ENCODE measurements at regions not wholly inside any gene's neighbourhood (a gene's known extent, or its start where the extent isn't known, plus 50 kb on each side); places are given as distances from the start of the nearest gene placed in this dataset.

DNA sequence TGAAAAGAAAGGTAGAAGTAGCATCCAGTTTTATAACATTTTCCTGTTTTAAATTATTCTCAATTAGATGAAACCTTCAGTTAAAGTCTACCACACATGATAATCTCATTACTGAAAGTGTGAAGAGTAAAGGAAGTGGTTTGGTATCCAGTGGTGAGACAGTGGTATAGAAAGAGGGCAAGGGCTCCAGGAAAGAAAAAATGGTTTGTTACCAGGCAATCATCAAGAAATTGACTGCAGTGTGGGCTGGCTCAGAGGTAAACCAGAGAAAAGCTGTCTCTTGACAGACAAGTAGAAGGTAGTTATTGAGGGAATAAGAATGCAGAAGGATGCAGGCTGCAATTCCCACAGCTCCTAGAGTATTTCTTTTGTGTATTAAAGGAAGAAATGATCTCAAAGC, 406.2 kb downstream of the TLL1 start:
- Mint-ChIP-seq H3K27me3 (ENCODE audit: low read depth) (no peaks in the 10 kb centered on the region), H3K36me3 (ENCODE audit: low read depth) (no peaks in the 10 kb centered on the region), H3K27ac (no peak overlapping the region), H3K4me3 (ENCODE audit: low read depth) (no peak overlapping the region), H3K9me3 (no peaks in the 10 kb centered on the region), H3K4me1 (ENCODE audit: low read depth) (peaks cover 1% of the 10 kb centered on the region)
- DNase-seq (ENCODE audit: low spot score), result no peak
- intact Hi-C loops (cut with micrococcal nuclease), result no loop called here

DNA sequence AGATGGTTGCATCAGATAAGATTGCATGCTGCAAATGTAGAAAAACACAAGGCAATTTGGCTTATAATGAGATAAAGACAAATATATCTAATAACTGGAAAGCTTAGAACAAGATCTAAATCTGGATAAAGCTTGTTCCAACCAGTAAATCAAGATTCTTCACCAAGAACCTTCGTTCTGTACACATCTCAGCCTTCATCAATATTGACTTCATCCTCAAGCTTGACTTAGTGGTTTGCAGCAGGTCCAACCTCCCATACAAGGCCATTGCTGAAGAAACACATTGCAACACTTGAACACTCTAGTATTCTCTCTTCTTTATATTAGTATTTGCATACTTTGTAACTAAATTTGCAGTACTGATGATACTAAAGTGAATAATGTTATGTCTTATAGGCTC, 407.6 kb downstream of the TLL1 start:
- H3K27ac Mint-ChIP-seq, result no peak overlapping the region
- no peaks in the 10 kb centered on the region for H3K27me3 Mint-ChIP-seq (ENCODE audit: low read depth)
- H3K4me1 Mint-ChIP-seq (ENCODE audit: low read depth), result peaks cover 1% of the 10 kb centered on the region
- no peak overlapping the region for H3K4me3 Mint-ChIP-seq (ENCODE audit: low read depth)
- no peak for DNase-seq (ENCODE audit: low spot score)
- intact Hi-C loops (cut with micrococcal nuclease), result no loop called here
- no peaks in the 10 kb centered on the region for H3K9me3 Mint-ChIP-seq
- H3K36me3 Mint-ChIP-seq (ENCODE audit: low read depth), result no peaks in the 10 kb centered on the region

DNA sequence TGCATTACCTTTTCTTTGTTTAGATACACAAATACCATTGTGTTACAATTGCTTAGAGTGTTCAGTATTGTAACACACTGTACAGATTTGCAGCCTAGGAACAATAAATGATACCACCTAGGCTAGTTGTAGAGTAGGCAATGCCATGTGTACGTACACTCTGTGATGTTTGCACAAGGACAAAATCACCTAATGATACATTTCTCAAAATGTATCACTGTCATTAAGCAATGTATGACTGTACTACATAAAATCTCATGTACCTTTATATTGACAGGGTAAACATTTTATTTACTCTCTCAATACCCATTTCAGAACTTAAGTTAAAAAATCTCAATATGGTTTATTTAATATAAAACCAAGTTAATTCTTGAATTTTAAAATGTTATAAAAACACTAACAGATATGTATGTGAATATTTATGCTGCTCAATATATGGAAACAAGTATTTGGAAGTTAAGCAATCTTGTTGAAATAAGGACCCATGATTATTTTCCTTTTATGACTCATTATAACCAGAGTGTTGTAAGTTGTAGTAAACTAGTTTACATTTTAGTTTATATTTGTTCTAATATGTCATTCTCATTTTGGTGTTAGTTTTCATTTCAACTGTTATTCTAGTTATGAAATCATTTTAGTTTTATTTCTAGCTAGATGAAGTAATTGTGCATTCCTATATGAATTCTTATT, 409.2 kb downstream of the TLL1 start:
- Mint-ChIP-seq H3K4me3 (ENCODE audit: low read depth) (no peak overlapping the region), H3K36me3 (ENCODE audit: low read depth) (no peaks in the 10 kb centered on the region), H3K27ac (no peak overlapping the region), H3K9me3 (no peaks in the 10 kb centered on the region), H3K4me1 (ENCODE audit: low read depth) (peaks cover 1% of the 10 kb centered on the region), H3K27me3 (ENCODE audit: low read depth) (no peaks in the 10 kb centered on the region)
- DNase-seq (ENCODE audit: low spot score), result no peak
- intact Hi-C loops (cut with micrococcal nuclease), result no loop called here

DNA sequence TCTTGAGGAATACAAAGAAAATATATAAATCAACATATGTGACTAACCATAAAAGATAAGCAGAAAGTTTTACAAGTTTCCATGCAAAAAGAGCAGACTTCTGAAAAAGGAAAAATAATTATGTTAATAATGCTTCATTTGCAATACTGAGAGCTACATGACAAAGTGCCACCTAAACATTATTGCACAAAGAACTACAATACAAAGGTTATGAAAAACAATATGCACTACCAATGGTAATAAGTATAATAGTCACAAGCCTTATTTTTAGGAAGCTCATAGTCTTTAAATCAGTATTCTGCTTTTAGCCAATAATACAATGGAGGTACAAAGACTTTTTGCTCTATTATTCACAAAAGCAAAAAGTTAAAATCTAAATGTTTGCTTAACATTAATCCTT, 411.2 kb downstream of the TLL1 start:
- Mint-ChIP-seq H3K27me3 (ENCODE audit: low read depth) (no peaks in the 10 kb centered on the region), H3K27ac (no peak overlapping the region), H3K4me3 (ENCODE audit: low read depth) (no peak overlapping the region), H3K36me3 (ENCODE audit: low read depth) (no peaks in the 10 kb centered on the region), H3K9me3 (no peaks in the 10 kb centered on the region), H3K4me1 (ENCODE audit: low read depth) (no peaks in the 10 kb centered on the region)
- DNase-seq (ENCODE audit: low spot score), result no peak
- intact Hi-C loops (cut with micrococcal nuclease), result no loop called here

DNA sequence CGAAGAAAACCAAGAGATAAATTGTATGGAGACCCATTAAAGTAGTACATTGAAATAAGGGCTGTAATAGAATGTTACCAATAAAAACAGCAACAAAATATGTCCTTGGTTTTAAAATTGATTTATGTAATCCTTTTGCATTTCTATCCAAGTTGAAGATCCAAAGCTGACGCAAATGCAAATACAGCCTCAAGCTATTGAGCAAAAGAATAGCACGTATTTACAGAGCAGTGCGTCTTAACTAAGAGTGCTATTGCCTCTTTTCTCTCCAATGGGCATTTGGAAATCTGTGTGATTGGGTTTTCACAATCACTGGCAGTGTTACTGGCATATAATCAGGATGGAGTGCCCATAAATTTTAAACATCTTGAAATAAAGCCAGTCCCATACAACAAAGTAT, 417.4 kb downstream of the TLL1 start:
- DNase-seq (ENCODE audit: low spot score), result no peak
- Mint-ChIP-seq H3K9me3 (no peaks in the 10 kb centered on the region), H3K36me3 (ENCODE audit: low read depth) (no peaks in the 10 kb centered on the region), H3K4me3 (ENCODE audit: low read depth) (no peak overlapping the region), H3K4me1 (ENCODE audit: low read depth) (no peaks in the 10 kb centered on the region), H3K27me3 (ENCODE audit: low read depth) (no peaks in the 10 kb centered on the region), H3K27ac (no peak overlapping the region)
- intact Hi-C loops (cut with micrococcal nuclease), result no loop called here

DNA sequence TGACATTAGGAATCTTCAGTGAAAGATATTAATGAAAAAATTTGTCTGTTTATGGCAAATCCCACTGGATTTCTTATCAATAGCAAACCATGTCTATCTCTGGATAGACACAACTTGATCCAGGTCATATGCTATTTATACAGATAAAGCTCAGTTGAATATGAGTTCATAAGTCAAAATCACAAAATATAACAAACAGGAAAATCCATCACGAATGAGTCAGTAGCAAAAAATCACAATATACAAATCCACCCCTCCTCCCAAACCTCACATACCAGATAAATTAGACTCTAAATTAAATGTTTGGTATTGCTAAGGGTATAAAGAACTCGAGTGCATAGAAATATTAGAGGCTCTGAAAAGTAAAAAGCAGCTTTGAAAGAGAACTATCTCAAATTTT, 420.5 kb downstream of the TLL1 start:
- intact Hi-C loops (cut with micrococcal nuclease), result no loop called here

DNA sequence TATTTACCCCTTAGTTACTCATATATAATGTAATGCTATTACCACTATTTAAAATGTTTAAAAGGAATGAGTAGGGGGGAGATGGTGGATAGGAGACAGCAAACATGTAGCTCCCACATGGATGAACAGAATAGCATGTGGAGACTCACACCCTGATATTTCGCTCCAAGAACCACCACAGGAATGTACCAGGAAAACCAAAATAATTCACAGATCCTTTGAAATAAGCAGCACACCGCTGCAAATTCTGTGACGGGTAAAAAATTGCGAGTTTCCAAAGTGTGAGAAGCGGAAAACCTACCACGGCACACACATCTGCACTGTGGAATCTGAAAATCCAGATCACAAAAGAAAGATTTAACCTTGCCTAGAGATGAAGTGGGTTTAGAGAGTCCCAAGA, 428.2 kb downstream of the TLL1 start:
- Mint-ChIP-seq H3K27ac (no peak overlapping the region), H3K4me1 (ENCODE audit: low read depth) (no peaks in the 10 kb centered on the region), H3K9me3 (peaks cover 6% of the 10 kb centered on the region), H3K27me3 (ENCODE audit: low read depth) (no peaks in the 10 kb centered on the region), H3K36me3 (ENCODE audit: low read depth) (no peaks in the 10 kb centered on the region), H3K4me3 (ENCODE audit: low read depth) (no peak overlapping the region)
- no peak for DNase-seq (ENCODE audit: low spot score)
- intact Hi-C loops (cut with micrococcal nuclease), result no loop called here

More for the DNA sequence above, 420.5 kb downstream of the TLL1 start:
- H3K4me1 Mint-ChIP-seq (ENCODE audit: low read depth), result no peaks in the 10 kb centered on the region
- no peaks in the 10 kb centered on the region for H3K36me3 Mint-ChIP-seq (ENCODE audit: low read depth)
- no peak overlapping the region for H3K27ac Mint-ChIP-seq
- DNase-seq (ENCODE audit: low spot score), result no peak
- H3K9me3 Mint-ChIP-seq, result no peaks in the 10 kb centered on the region
- no peaks in the 10 kb centered on the region for H3K27me3 Mint-ChIP-seq (ENCODE audit: low read depth)
- no peak overlapping the region for H3K4me3 Mint-ChIP-seq (ENCODE audit: low read depth)

DNA sequence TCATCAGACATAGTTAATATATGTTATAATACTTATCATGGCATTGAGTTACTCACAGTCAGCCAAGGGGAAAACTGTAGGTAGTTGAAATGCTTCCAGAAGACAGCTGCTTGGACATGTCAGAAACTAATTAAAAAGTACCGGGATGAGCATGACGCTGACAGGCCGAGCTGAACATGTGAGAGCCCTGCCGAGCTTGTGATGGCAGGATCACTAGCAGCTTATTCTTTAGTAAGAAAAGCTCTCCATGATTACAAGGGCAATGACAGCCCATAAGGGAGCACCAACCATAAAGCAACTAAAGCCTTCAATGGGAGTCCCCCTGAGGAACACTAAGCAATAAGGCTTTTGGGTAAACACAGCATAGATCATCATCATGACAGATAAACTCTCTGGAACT, 435.6 kb downstream of the TLL1 start:
- DNase-seq (ENCODE audit: low spot score), result no peak
- Mint-ChIP-seq H3K27ac (no peak overlapping the region), H3K4me1 (ENCODE audit: low read depth) (no peaks in the 10 kb centered on the region)

DNA sequence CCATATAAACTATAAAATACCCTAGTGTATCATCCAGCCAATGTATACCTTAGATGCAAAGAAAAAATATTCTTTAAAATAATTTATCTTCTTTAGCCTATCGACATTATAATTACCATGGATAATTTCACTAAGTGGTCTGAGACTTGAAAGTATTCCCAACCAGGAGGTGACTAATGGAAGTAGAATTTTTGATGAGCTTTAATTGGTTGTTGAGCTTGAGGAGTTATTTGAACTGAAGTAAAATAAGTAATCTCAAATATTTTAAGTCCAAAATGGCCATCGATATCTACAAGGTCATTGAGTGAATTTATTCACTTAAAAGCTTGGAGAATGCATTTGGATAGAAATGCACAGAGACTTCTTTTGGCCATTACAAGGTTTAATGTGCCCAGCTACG, 436.2 kb downstream of the TLL1 start:
- Mint-ChIP-seq H3K4me1 (ENCODE audit: low read depth) (no peaks in the 10 kb centered on the region), H3K4me3 (ENCODE audit: low read depth) (no peak overlapping the region), H3K27ac (no peak overlapping the region), H3K27me3 (ENCODE audit: low read depth) (no peaks in the 10 kb centered on the region), H3K36me3 (ENCODE audit: low read depth) (no peaks in the 10 kb centered on the region), H3K9me3 (peaks cover 5% of the 10 kb centered on the region)
- intact Hi-C loops (cut with micrococcal nuclease), result no loop called here
- no peak for DNase-seq (ENCODE audit: low spot score)

More for the DNA sequence above, 435.6 kb downstream of the TLL1 start:
- no peak overlapping the region for H3K4me3 Mint-ChIP-seq (ENCODE audit: low read depth)
- no peaks in the 10 kb centered on the region for H3K27me3 Mint-ChIP-seq (ENCODE audit: low read depth)
- peaks cover 6% of the 10 kb centered on the region for H3K9me3 Mint-ChIP-seq
- intact Hi-C loops (cut with micrococcal nuclease), result no loop called here
- H3K36me3 Mint-ChIP-seq (ENCODE audit: low read depth), result no peaks in the 10 kb centered on the region

DNA sequence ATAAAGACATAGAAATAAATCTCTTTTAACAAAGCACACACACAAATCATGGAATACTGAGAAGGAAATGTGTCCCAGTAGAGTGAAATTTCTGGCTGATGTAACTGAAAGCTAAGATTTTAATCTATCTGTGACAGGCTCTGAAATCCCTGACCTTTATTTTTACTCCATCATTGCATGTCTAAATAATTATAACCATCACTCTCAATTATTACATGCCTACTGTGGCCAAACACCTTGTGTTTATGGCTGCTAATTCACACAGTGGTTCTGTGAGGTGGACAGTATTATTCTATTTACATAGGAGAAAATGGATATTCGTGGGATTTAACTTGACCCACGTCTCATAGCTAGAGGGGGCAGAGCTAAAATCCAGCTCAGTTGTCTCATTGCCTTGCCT, 438.1 kb downstream of the TLL1 start:
- Mint-ChIP-seq H3K27ac (no peak overlapping the region), H3K4me1 (ENCODE audit: low read depth) (no peaks in the 10 kb centered on the region), H3K4me3 (ENCODE audit: low read depth) (no peak overlapping the region), H3K9me3 (no peaks in the 10 kb centered on the region), H3K36me3 (ENCODE audit: low read depth) (no peaks in the 10 kb centered on the region), H3K27me3 (ENCODE audit: low read depth) (no peaks in the 10 kb centered on the region)
- intact Hi-C loops (cut with micrococcal nuclease), result no loop called here
- no peak for DNase-seq (ENCODE audit: low spot score)

DNA sequence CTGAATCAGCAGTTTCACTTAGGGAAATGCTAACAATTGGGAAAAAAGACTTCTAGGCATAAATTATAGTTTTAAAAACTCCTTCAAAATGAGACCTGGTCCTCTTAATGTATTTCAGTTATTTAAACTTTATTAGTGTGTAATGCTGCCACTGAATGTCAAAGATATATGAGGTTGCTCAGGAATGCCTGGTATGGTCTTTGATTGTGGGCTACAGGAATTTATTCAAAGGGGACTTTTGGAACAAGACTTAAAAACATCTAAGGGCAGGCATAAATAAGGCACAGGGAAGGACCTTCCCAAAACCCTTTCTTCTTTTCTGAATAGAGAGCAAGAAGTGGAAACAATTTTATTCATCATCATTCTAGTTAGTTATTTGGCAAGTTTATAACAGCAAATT, 439.1 kb downstream of the TLL1 start:
- Mint-ChIP-seq H3K36me3 (ENCODE audit: low read depth) (no peaks in the 10 kb centered on the region), H3K4me1 (ENCODE audit: low read depth) (no peaks in the 10 kb centered on the region), H3K9me3 (no peaks in the 10 kb centered on the region), H3K4me3 (ENCODE audit: low read depth) (no peak overlapping the region), H3K27me3 (ENCODE audit: low read depth) (no peaks in the 10 kb centered on the region), H3K27ac (no peak overlapping the region)
- DNase-seq (ENCODE audit: low spot score), result no peak
- intact Hi-C loops (cut with micrococcal nuclease), result no loop called here

DNA sequence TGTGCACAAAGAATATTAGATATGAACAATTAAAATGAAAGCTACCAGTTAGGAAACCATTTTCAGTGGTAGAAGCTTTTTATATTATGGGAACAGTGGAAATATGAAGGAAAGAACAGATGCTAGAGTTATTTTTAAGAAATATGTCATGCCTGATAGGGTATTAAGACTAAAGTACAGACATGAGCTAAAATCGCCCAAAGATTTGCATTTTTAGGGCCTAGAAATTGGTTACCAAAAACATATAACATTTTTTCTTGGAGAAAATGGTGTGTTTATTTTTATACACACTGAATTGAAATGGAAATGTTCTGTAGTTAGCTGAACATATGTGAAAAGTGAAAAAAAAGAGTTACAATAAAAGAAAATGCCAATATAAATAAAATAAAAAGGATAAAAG, 441.9 kb downstream of the TLL1 start:
- intact Hi-C loops (cut with micrococcal nuclease), result no loop called here
- no peak for DNase-seq (ENCODE audit: low spot score)
- no peak overlapping the region for H3K4me3 Mint-ChIP-seq (ENCODE audit: low read depth)
- H3K27me3 Mint-ChIP-seq (ENCODE audit: low read depth), result no peaks in the 10 kb centered on the region
- no peaks in the 10 kb centered on the region for H3K36me3 Mint-ChIP-seq (ENCODE audit: low read depth)
- H3K9me3 Mint-ChIP-seq, result no peaks in the 10 kb centered on the region
- H3K4me1 Mint-ChIP-seq (ENCODE audit: low read depth), result no peaks in the 10 kb centered on the region
- no peak overlapping the region for H3K27ac Mint-ChIP-seq

DNA sequence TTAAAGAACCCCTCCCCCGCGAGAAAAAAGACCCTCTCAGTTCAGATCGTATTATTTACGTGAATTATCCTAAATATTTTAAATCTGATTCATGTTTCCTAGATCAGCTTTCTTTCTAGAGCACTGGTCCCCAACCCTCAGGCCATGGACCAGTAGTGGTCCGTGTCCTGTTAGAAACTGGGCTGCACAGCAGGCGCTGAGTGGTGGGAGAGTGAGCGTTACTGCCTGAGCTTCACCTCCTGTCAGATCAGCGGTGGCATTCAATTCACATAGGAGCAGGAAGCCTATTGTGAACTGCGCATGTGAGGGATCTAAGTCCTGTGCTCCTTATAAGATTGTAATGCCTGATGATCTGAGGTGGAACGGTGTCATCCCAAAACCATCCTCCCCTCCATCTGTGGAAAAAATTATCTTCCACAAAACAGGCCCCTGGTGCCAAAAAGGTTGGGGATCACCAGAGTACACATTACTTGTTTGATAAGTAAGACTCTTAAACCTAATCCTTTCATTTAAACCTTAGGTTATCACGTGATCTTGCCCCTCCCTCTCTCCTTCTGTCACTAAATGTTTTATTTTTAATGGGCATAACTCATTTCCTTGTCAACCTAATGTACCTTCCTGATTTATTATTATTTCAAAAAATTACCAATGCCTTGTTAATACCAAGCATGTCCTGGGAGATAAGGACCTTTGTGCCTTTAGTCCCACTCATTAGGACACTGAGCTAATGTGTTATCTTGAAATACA, 442.9 kb downstream of the TLL1 start:
- Mint-ChIP-seq H3K36me3 (ENCODE audit: low read depth) (no peaks in the 10 kb centered on the region), H3K4me1 (ENCODE audit: low read depth) (no peaks in the 10 kb centered on the region), H3K27ac (no peak overlapping the region), H3K27me3 (ENCODE audit: low read depth) (no peaks in the 10 kb centered on the region), H3K9me3 (no peaks in the 10 kb centered on the region), H3K4me3 (ENCODE audit: low read depth) (no peak overlapping the region)
- intact Hi-C loops (cut with micrococcal nuclease), result no loop called here
- no peak for DNase-seq (ENCODE audit: low spot score)
